ENCODE measurements at regions not wholly inside any gene's neighbourhood (a gene's known extent, or its start where the extent isn't known, plus 50 kb on each side); places are given as distances from the start of the nearest gene placed in this dataset.
"Not testable (repeated sequence)": the region's sequence is repeated elsewhere in the genome, so short reads cannot be mapped to it uniquely, and the experiment has no call there.

DNA sequence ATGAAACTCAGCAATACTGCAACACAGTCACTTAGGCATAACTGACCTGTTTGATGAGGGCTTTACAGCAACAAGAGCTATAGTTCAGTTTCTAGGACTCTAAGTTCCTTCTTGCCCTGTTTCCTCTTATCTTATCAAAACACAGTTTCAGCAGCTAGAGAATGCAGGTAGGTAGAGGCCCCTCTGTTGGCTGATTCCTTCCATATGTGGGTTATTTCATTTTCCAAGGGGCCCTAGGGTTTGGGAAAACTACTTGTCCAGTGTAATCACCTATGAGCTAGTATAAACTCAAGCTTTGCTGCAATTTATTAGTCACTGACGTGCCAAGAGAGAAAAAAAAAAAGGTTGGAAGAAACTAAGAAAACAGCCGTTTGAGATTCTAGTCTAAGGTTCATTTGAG lies 607.7 kb upstream of the USP24 start:
- DNase-seq (ENCODE audit: low spot score in 2 of 2) (no peak), FAIRE-seq (no peak)

DNA sequence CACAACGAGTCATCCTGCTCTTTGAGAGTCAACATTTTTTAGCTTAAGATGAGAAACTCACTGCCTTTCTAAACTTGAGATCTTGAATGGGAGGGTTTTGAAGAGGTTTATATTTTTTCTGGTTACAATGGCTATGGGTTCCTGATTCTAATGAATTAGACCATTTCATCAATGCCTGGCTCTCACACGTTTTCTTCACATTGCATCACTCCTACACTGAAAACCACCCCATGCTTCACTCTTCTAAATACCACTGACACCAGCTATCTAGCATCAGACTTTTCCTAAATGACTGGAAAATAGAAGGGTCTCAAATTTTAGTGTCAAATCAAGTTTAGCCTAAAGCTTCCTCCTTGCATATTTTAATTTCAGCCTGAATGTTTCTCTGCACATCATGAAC lies 606.1 kb upstream of the USP24 start:
- FAIRE-seq (no peak), DNase-seq (ENCODE audit: low spot score in 2 of 2) (no peak)

DNA sequence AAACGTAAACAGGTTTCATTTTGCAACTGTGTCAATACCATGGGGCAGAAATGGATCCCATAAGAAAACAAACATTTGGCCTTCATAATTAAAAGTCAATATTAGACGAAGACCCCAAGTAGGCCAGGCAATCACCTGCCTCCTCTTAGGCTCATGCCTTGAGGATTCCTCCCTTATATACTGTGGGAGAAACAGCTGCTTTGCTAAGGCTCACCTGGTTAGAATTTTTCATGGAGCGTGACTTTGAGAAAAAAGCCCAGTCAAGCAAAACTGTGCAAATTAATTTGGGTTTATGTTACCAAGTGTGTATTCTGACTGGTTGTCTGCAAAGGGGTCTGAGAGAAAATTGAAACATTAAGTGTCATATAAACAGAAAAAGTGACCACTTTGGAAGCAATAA lies 605.3 kb upstream of the USP24 start:
- FAIRE-seq = no peak

DNA sequence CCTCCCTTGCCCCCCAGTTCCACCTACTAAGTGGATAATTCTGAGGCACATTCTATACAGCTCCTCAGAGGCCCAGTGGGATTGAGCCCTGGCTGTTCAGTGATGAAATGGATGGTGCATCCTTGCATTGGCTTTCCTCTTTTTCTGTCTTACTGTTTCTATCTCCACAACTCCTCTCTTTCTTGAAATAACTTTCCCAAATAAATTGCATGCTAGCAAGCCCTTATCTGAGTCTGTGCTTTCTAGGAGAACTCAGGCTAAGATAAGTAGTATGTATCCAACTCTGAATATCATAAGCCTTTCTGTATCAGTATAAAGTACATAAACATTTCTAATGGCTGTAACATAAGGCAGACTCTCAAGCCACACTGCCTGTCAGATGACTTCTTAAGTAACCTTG lies 603.8 kb upstream of the USP24 start:
- DNase-seq (ENCODE audit: low spot score in 2 of 2) (no peak), FAIRE-seq (no peak)

More for the DNA sequence above, 605.3 kb upstream of the USP24 start:
- DNase-seq (ENCODE audit: low spot score in 2 of 2) = no peak

DNA sequence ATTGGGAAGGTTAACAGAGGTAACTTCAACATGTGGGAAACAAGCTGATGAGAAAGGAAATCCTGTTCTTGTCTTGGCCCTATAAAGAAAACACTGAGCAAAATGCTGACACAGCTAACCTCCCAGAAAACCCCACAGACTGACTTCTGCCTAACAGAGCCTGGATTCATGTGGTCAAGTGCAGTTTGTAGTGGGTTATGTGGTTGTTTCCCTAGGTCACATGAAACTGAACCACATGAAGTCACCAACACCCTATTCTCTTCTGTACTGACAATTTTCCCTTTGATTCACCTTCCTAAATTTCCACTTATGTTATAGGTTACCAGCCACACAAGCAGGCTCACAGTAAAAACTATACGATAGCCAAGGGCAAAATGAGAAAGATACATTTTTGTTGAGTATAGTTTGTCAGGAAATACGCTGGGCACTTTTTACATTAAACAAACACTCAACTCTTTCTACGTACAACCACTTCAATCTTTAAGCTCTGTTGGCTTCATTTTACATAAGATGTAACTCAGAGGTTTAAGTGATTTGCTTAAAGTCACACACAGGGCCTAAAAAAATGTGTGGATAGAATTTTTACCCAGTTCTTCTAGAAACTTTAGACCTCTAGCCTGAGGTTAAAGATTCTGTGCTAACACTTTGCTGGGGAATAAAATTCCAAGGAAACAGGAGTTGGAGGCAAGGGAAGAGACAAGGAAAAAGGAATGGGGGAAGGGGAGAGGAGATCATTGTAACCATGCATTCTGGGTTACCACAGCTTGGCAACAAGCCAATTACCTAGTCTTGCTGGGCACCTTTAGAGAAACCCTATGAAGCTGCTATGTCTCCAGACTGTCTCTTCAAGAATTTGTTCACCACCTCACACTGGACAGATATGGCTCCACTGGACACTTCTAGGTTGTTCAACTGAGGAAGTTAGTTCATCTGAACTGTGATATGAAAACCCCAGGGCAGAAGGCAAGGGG lies 601.6 kb upstream of the USP24 start:
- no peak for FAIRE-seq
- DNase-seq (ENCODE audit: low spot score in 2 of 2) = no peak

DNA sequence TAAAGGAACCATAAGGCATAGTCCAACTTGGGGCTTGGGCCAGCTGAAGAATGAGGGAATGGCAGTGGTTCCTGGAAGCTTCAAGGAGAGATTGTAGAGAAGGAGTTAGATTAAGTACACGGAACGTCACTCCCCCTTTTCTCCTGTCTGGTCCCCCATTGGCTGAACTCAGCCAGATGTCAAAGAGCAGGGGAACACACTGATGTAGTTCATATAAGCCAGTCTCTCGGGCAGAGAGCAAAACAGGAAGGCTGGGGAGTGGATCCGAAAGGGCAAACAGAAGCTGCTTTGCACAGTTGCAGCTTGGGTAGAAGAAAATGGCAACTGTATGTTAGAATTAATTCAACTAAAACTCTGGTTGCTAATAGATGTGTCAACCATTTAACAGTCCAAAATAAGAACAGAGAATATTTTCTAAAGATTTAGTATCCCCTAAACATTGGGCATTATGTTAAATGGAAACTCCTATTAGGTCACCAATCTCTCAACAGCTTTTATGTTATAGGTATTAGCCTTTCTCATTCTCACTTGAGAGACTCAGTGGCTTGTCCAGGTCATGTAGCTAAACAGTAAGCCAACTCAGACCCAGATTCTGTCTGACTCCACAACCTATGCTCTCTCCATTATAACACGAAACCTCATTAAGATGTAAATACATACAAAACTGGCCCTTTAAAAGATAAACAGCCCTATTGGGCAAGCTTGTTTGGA lies 600.7 kb upstream of the USP24 start:
- no peak for FAIRE-seq
- DNase-seq (ENCODE audit: low spot score in 2 of 2) = no peak

DNA sequence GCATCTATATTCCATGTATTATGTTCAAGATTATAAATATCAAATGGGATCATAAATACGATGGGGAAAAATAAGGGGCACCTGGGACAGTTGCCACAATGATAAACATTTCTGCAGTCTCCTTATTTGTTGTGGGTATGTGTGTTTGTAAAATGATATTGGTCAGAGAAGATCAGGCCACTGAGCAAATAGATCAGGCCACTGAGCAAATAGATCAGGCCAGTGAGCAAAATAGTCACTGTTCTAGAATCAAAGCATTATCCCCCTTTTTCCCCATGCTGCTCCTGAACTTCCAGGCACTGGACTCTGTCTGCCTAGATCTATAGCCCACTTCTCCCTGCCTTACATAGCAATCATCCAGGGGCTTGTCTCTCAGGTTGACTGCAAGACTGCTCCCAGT lies 599.8 kb upstream of the USP24 start:
- no peak for FAIRE-seq
- no peak for DNase-seq (ENCODE audit: low spot score in 2 of 2)

DNA sequence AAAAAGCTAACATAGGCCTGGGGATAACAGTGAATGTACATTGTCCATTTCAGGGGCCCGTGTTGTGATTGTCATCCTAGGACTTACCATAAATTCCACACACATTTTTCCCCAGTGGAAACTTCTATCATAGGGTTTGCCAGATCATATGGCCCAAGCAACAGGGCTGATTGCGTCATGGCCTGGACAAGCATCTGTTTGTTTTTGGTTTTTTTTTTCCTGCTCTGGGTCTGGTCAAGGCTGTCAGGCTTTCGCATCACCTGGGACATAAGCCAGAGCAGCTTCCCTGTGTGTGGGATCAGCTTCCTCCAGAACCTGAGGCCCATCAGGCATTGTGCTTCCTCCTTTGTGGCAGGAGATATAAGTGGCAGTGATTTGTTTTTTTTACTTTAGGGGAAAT lies 598.5 kb upstream of the USP24 start:
- no peak for DNase-seq (ENCODE audit: low spot score in 2 of 2)
- FAIRE-seq = no peak

DNA sequence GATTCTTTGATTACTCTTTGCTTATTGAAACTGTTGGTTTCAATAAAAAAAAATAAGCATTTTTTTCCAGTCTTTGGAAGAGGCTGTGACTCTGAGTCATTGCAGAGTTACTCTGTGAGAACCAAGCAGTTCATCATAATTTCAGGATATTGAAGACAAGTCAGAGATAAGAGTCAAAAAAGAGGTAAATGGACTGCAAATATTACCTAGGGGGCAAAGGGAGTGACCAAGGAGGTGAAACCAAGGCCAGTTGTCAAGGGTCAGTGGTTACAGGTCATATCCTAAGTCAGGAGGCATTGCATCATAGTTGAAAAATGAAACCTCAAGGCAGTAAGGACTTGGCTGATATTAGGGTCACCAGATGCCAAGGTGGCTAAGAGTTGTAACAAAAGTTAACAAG lies 597.1 kb upstream of the USP24 start:
- DNase-seq (ENCODE audit: low spot score in 2 of 2) = no peak
- no peak for FAIRE-seq

DNA sequence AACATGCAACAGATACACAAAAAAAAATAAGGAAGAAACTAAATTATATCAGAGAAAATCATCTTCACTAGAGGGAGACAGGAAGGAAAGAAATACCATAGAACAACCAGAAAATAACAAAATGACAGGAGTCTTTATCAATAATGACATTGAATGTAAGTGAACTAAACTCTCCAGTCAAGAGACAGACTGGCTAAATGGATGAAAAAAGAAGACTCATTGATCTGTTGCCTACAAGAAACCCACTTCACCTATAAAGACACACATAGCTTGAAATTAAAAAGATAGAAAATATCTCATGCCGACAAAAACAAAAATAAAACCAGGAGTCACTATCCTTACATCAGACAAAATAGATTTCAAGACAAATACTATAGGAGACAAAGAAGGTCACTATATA lies 593.1 kb upstream of the USP24 start:
- FAIRE-seq (no peak), DNase-seq (ENCODE audit: low spot score in 2 of 2) (no peak)

DNA sequence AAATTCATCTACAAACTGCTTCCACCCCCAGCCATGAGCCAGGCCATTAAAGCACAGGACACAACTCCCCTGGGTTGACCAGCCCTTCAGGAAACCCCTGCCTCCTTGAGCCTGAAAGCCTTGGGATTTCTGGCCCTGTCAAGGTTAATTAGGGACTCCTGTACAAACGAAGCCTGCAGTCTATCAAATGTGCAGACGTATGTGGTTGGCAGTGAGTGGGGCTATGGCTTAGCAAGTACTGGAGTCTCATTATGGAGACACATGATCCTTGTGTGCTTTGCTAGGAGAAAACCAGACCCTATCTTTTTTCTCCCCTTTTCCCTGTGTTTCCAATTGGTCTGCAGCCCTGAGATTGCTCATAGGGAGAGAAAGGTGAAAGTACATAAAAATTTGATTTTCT lies 588.3 kb upstream of the USP24 start:
- FAIRE-seq (no peak), DNase-seq (ENCODE audit: low spot score in 2 of 2) (no peak)

DNA sequence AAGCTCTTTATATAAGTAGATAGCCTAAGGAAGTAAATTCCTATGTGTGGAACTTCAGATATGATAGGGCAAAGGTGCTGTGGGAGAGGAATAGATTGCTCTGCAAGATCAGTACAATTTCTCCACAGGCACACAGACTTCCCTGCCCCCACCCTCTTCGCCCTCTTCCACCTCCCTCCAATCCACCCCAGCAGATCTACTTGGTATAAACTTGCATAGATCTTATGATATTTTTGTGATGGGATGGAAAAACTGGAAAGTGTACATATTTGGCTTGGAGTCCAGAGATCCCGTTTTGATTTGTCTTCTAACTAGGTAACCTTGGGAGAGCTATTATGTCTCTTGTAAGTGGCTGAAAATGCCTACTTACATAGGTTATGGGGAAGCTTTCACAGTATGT lies 586.3 kb upstream of the USP24 start:
- DNase-seq (ENCODE audit: low spot score in 2 of 2) = no peak
- FAIRE-seq = no peak

DNA sequence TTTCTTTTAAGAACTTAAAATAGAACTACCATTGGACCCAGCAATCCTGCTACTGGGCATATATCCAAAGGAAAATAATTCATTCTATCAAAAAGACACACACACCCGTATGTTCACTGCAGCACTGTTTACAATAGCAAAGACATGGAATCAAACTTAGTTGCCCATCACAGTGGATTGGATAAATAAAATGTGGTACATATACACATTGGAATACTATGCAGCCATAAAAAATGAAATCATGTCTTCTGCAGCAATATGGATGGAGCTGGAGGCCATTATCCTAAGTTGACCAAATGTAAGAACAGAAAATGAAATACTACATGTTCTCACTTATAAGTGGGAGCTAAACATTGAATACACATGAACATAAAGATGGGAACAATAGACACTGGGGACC lies 585.3 kb upstream of the USP24 start:
- DNase-seq (ENCODE audit: low spot score in 2 of 2) (no peak), FAIRE-seq (no peak)

DNA sequence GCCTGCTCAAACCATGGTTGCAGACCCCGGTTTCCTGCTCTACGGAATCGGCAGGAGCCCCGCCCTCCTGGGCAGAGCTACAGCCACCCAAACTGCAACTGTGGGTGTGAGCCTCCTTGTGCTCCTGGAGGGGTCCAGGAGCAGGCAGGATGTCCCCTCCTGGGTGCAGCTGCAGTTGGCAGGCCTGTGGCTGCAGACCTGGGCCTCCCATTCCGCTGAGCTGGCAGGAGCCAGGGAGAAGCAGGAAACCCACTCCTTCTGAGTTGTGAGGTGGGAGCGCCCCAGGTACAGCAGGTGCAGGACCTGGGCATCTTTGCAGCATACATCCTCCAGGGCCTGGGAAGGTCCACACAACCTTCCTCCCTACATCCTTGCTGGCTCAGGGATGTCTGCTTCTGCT lies 578.7 kb upstream of the USP24 start:
- no peak for FAIRE-seq

DNA sequence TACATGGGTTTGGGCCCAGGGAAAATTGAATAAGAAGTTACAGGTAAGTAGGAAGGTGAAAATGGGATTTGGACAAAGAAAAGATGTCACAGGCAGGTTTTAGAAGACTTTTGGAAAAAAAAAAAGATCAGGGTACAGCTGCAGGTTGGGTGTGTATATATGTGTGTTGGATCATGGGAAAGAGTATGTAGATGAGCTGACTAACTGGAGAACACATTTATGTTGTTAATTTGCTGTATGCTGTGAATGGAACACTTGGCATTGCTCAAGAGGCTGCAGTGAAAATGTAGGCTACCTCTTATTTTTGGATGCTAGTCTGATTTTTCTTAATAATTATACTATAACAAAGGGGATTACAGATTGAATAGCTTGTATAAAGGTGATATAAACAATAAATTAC lies 577.7 kb upstream of the USP24 start:
- DNase-seq (ENCODE audit: low spot score in 2 of 2) = no peak
- FAIRE-seq = no peak

More for the DNA sequence above, 578.7 kb upstream of the USP24 start:
- no peak for DNase-seq (ENCODE audit: low spot score in 2 of 2)

DNA sequence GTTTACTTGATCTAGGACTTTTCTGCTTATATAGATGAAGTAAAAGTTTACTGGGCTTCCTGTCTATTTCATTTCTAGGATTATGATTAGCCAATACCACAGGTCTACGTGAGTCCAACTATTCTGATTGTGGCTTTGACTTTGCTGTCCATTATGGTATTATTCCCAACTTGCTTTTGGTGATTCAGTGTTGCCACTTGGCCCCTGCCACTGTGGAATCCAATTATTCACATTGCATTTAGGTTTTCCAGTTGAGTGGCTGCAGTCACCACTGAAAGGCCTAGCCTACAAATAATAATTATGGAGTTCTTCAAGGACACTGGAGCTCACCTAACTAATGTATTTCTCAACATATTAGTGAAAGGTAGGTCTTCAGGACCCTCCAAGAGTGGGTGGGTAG lies 574.3 kb upstream of the USP24 start:
- DNase-seq (ENCODE audit: low spot score in 2 of 2) (no peak), FAIRE-seq (no peak)

DNA sequence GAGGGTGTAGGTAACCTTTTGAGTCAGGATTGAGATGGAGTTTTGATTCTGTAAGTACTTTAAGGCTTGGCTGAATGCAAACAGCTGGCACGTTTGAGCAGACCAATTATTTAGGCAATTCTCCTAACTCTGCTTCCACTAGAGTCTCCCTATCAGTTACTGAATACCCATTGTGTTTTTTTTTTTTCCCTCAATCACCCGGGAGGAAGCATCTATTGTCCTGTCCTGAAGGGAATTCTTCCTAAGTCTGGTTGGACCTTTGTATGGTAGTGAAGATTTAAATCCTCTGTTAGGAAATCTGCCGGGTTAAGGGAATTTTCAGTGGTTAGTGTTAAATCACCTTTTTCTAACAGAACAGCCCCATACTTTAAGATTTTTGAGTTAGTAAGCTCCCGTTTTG lies 571.2 kb upstream of the USP24 start:
- FAIRE-seq = no peak

DNA sequence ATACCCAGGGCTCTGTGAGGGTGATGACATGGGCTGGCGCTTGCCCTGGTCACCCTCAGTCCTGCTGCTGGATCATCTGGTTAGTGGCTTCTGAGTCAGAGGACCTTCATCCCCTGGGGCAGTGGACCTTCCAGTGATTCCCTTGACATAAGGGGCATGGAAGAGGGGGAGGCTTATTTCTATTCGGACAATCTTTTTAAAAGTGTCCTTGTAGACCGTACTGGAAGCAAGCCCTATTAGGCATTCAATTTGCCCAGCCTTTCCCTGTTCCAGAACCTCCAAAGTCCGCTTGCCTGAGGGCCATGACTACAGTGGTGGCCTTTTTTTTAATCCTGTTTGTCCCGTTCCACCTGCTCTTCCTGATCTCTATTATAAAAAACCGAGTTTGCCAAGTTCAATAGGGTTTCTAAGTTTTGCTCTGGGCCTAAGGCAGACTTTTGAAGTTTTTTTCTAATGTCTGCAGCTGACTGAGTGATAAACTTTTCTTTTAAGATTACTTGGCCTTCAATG lies 569.8 kb upstream of the USP24 start:
- not testable (repeated sequence) for FAIRE-seq; DNase-seq (ENCODE audit: low spot score in 2 of 2)

More for the DNA sequence above, 571.2 kb upstream of the USP24 start:
- DNase-seq (ENCODE audit: low spot score in 2 of 2) = no peak

DNA sequence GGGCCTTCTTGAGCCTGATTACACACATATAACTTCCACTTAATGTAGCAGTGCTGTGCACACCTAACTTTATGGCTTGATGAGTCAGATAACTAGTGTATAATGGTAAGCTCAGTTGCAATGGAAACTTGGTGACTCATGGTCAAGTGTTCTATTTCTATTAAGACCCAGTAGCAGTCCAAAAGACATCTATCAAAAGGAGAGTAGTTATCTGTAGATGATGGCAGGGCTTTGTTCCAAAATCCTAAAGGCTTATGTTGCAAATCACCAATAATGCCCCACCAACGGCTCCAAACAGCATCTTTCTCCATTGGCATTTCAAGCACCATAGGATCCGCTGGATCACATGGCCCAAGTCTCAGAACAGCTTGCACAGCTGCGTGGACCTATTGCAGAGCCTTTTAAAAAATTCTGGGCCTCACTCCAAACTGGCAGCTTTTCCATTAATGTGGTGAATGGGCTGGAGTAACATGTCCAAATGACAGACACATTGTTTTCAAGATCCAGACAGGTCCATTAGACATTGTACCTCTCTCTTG lies 566.8 kb upstream of the USP24 start:
- FAIRE-seq = no peak
- DNase-seq (ENCODE audit: low spot score in 2 of 2) = no peak

DNA sequence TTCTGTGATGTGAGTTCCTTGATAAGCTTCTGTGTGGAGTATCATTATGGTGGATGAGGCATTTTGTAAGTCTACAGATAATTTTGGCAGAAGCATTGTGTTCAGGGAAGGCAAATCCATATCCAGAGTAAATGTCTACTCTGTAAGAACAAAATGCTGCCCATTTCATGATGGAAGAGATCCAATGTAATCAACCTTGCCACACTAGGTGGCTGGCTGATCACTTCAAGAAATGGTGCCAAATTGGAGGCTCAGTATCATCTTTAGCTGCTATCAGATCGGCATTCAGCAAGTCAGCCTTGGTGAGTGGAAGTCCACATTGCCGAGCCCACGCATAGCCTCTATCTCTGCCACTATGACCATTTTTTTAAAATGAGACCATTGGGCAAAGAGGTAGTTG lies 565.8 kb upstream of the USP24 start:
- no peak for FAIRE-seq

DNA sequence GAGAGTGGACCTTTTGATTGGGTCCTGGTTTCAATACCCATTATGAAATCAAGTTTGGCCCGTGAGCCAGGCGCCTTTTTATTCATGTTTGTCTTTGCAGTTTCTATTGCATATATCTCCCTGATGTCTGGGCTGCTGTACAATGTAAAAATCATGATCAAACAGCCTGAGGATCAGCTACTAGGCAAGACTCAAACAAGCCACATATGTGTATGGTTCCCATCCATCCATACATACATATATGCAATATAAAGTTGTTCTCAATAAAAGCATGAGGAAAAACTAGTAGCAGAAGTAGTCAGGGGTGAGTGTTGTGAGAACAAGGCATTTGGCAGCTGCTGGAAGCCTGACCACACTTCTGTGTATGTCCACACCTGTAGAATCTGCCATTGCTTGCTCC lies 562.4 kb upstream of the USP24 start:
- no peak for DNase-seq (ENCODE audit: low spot score in 2 of 2)
- no peak for FAIRE-seq

More for the DNA sequence above, 565.8 kb upstream of the USP24 start:
- no peak for DNase-seq (ENCODE audit: low spot score in 2 of 2)
